TTC549 (cell line): ENCODE measurements at regions not wholly inside any gene's neighbourhood (a gene's known extent, or its start where the extent isn't known, plus 50 kb on each side); places are given as distances from the start of the nearest gene placed in this dataset.
A peak's percentile ranks its signal among the peaks of the same experiment; 100 is the strongest.

ENCODE experiments used
- FAIRE-seq: peaks from 2 replicates; lab custom pipeline; 2012; peaks lifted over from hg19 to GRCh38; lab: Jason Lieb, UNC

GRCh38 chr10:29119374-29119773, 169.5 kb upstream of the LYZL1 start:
- FAIRE-seq = no peak

DNA sequence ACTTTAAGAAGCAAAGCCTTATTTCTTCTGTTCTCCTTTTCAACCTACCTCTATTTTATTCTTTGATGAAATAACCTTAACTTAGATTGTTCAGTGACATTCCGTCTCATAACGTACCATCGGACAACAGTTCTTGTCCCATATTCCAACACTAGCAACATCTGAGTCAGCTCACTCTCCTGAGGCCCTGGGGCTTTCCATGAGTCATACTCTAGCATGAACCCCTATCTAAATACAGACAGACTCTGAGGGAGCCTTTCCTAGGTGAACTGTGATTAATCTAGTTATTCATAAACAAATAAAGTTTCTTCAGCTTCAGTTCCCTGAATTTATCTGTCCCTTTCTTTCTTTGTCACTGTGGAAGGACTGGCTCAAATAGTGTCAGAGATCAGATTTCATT, 168.7 kb upstream of the LYZL1 start:
- FAIRE-seq = no peak

GRCh38 chr10:29124864-29125263, 164.0 kb upstream of the LYZL1 start:
- no peak for FAIRE-seq

DNA sequence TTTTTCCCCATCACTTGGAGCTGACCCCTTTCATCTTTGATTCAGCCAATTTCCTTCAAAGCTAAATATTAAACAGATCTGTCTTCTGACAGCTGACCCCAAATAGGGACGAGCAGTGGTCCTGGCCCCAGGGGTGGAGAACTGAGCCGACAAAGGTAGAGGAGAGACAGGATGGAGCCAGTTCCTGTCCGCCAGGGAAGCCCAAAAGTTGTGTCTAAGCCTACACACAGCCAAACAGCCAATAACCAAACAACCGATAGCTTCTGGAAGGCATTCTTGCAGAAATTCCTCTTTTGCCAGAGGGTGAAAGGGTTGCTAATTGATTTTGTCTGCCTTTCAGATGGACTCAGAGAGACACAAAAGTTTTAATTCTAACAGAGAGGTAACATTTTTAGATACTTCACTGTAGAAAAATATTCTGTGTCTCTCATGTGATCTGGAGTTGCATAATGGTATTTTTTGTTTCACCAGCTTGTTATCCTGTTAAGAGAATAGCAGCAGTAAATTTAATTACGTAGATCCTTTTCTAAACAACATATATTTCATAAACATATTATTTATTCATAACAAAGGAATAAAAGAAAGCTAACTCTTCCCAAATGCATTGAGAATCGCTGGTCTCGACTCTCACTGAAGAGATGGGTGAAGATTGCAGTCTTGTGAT, 161.7 kb upstream of the LYZL1 start:
- no peak for FAIRE-seq

DNA sequence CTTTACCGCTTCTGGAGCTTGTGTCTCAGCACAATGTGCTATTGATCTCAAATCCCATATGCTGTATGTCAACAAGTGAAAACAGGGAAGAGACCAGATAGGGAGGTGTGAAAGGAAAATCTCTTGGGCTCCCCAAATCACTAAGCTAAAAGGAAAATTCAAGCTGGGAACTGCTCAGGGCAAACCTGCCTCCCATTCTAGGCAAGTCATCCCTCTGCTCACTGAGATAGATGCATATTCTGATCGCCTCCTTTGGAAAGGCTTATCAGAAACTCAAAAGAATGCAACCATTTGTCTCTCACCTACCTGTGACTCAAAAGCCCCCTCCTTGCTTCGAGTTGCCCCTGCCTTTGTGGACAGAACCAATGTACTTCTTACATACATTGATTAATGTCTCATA, 161.1 kb upstream of the LYZL1 start:
- no peak for FAIRE-seq

- no peak for FAIRE-seq
Measured at GRCh38 chr10:29130190-29130673, 158.6 kb upstream of the LYZL1 start.

- FAIRE-seq = peak; percentile 93
Measured at GRCh38 chr10:29131952-29132547, 156.8 kb upstream of the LYZL1 start.

- peak; percentile 50 for FAIRE-seq
Measured at GRCh38 chr10:29132551-29133111, 156.2 kb upstream of the LYZL1 start.

GRCh38 chr10:29135337-29135736, 153.5 kb upstream of the LYZL1 start:
- peak; percentile 73 for FAIRE-seq

GRCh38 chr10:29136411-29136810, 152.5 kb upstream of the LYZL1 start:
- FAIRE-seq = no peak

DNA sequence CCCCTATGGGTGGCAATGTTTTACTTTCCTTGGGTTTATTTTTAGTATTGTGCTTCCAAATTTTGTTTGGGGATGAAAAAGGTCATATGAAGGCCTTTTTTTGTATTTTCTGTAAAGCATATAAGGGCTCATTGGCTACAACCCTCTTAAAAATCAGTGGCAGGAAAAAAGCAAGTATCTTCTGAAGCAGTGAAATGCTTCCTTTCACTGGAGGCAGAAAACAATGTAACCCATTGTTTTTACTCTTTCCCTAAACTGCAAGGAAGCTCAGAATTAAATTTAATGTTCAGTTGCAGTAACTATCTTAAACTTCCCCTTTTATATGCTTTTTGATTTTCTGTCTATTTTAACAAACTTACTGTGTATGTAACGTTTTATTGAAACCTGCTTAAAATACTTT, 148.7 kb upstream of the LYZL1 start:
- FAIRE-seq = peak; percentile 17

GRCh38 chr10:29140991-29141390, 147.9 kb upstream of the LYZL1 start:
- no peak for FAIRE-seq

- FAIRE-seq = no peak
Measured at GRCh38 chr10:29141761-29142160, 147.1 kb upstream of the LYZL1 start.

GRCh38 chr10:29142516-29143314, 146.2 kb upstream of the LYZL1 start:
- no peak for FAIRE-seq

DNA sequence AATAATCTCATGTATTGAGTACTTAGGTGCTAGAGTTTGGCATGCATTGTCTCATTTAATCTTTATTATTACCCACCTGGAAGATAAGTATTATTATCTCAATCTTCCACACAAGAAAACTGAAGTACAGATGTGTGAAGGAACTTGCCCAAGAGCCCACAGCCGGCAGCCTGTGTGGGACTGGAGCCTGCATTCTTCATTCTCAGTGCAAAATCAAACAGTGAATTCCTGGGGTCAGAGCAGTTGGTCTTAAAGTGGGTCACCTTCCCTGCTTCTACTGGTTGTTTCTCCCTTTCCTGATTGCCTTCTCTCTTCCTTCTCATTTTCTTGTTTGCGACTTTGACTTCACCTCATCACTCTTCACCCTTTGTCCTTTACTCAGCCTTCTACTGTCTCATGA, 144.7 kb upstream of the LYZL1 start:
- peak; percentile 15 for FAIRE-seq

GRCh38 chr10:29146311-29147100, 142.4 kb upstream of the LYZL1 start:
- FAIRE-seq = no peak

DNA sequence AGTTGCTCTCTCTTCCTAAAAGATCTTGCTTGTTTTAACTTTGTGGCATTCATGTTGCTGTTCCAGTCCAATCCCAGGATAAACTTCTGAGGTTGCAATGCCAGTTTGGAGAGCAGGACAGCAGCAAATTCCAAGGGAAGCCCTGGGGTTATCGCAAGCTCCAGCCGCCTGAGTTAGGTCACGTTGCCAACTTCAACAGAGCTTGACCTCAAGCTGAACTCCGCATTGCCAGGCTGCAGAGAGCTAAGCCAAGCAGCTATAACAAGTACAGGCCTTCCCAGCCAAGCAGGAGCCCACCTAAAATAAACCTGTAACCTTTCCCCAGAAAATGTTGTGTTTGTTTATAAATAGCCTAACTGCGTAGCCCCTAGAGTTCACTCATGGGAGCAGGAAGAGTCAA, 138.9 kb upstream of the LYZL1 start:
- FAIRE-seq = no peak

DNA sequence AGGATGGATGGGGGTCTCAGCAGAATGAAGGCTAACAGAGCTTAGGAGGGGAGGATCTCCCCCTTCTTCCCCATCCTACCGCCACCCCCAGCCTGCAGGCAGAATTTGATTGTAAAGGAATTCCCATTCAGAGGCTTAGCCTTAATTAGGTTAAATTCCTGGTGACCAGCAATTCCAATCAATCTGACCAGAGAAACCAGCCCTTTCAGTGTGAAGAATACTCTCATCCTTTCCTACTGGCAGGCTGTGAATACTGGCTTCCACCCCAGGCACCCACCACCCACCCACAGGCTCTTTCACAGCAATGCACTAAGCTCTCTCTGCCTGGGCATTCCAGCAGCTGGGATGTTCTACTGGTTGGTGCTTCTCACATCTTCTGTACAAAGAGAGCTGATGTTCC, 137.9 kb upstream of the LYZL1 start:
- no peak for FAIRE-seq

- FAIRE-seq = no peak
Measured at GRCh38 chr10:29157321-29157720, 131.5 kb upstream of the LYZL1 start.

- no peak for FAIRE-seq
Measured at GRCh38 chr10:29158066-29158465, 130.8 kb upstream of the LYZL1 start.

- no peak for FAIRE-seq
Measured at GRCh38 chr10:29160150-29160617, 128.7 kb upstream of the LYZL1 start.

GRCh38 chr10:29163746-29164145, 125.1 kb upstream of the LYZL1 start:
- FAIRE-seq = no peak
